Loucy (cell line): ENCODE measurements at regions not wholly inside any gene's neighbourhood (a gene's known extent, or its start where the extent isn't known, plus 50 kb on each side); places are given as distances from the start of the nearest gene placed in this dataset.

ENCODE experiments used
- H2AFZ ChIP-seq: fragments of 200-600 bp; sonication (generic); 2 replicates; pipeline ENCODE4 v1.6.0; 2016; ENCODE audit warnings: antibody characterized with exemption, mild to moderate bottlenecking, low read length, moderate library complexity
- H3F3A ChIP-seq: fragments of 200-600 bp; 2 replicates; pipeline ENCODE4 v1.6.0; 2016; ENCODE audit warnings: antibody characterized with exemption, low read depth, mild to moderate bottlenecking
- H3K27me3 ChIP-seq: fragments of 200-600 bp; sonication (generic); 2 replicates; pipeline ENCODE4 v1.6.1; 2014; ENCODE audit warnings: low read length, mild to moderate bottlenecking; ENCODE audit not compliant: insufficient read depth, poor library complexity, severe bottlenecking
- H3K36me3 ChIP-seq: fragments of 200-600 bp; sonication (generic); 2 replicates; pipeline ENCODE4 v1.6.1; 2016; ENCODE audit warnings: low read length; ENCODE audit not compliant: insufficient read depth
- H3K4me1 ChIP-seq: fragments of 200-600 bp; sonication (generic); 2 replicates; pipeline ENCODE4 v1.5.1; 2014; ENCODE audit warnings: low read length, mild to moderate bottlenecking; ENCODE audit not compliant: insufficient read depth, poor library complexity, severe bottlenecking
- H3K4me2 ChIP-seq: fragments of 200-600 bp; sonication (generic); 2 replicates; pipeline ENCODE4 v1.6.0; 2014; ENCODE audit warnings: antibody characterized with exemption, low read length, low read depth, mild to moderate bottlenecking; ENCODE audit not compliant: poor library complexity, severe bottlenecking
- H3K4me3 ChIP-seq: fragments of 200-600 bp; sonication (generic); 2 replicates; pipeline ENCODE4 v1.5.1; 2014; ENCODE audit warnings: low read length, mild to moderate bottlenecking, mixed read lengths; ENCODE audit not compliant: poor library complexity, severe bottlenecking
- H3K79me2 ChIP-seq: fragments of 200-600 bp; sonication (generic); 2 replicates; pipeline ENCODE4 v1.6.1; 2014; ENCODE audit warnings: low read length; ENCODE audit not compliant: insufficient read depth
- H3K9ac ChIP-seq: fragments of 200-600 bp; sonication (generic); 2 replicates; pipeline ENCODE4 v1.6.0; 2014; ENCODE audit warnings: mild to moderate bottlenecking, low read depth, low read length, moderate library complexity; ENCODE audit not compliant: poor library complexity, severe bottlenecking
- H3K9me2 ChIP-seq: fragments of 200-600 bp; sonication (generic); replicated peaks from 2 replicates; pipeline ENCODE4 v1.6.1; 2016; ENCODE audit warnings: low read depth, low read length, mixed read lengths
- H3K9me3 ChIP-seq: fragments of 200-600 bp; sonication (generic); 2 replicates; pipeline ENCODE4 v1.6.1; 2014; ENCODE audit warnings: mild to moderate bottlenecking, antibody characterized with exemption, low read length, low read depth; ENCODE audit not compliant: insufficient read depth
- H4K20me1 ChIP-seq: fragments of 200-600 bp; sonication (generic); 2 replicates; pipeline ENCODE4 v1.6.0; 2014; ENCODE audit warnings: antibody characterized with exemption, low read length, mild to moderate bottlenecking; ENCODE audit not compliant: insufficient read depth, poor library complexity, severe bottlenecking
- CTCF ChIP-seq: fragments of 200-600 bp; sonication (generic); conservative IDR thresholded peaks from 2 replicates; pipeline ENCODE4 v1.5.1; 2014; ENCODE audit warnings: mild to moderate bottlenecking, antibody characterized with exemption, low read length
- EZH2phosphoT487 ChIP-seq: fragments of 200-600 bp; IDR thresholded peaks from 2 replicates; pipeline ENCODE4 v1.6.1; 2018; ENCODE audit warnings: antibody characterized with exemption, mild to moderate bottlenecking, moderate library complexity, borderline replicate concordance

- no peaks in the 10 kb centered on the region for H3K36me3 ChIP-seq
These were observed 300.1 kb downstream of the MFSD1 start for GRCh38 chr3:159102001-159102400.

GRCh38 chr3:159112724-159113123 lies 310.9 kb downstream of the MFSD1 start:
- Histone ChIP-seq H3K4me2 (no peak overlapping the region), H3K4me3 (no peak overlapping the region), H3F3A (no peaks in the 10 kb centered on the region)

More at GRCh38 chr3:159102001-159102400, 300.1 kb downstream of the MFSD1 start:
- Histone ChIP-seq H3K79me2 (no peaks in the 10 kb centered on the region), H4K20me1 (no peaks in the 10 kb centered on the region), H3K9me2 (no peaks in the 10 kb centered on the region), H3K4me1 (peaks cover 23% of the 10 kb centered on the region), H3K27me3 (no peaks in the 10 kb centered on the region), H3K4me3 (no peak overlapping the region), H3K9me3 (no peaks in the 10 kb centered on the region), H3K4me2 (no peak overlapping the region), H3F3A (no peaks in the 10 kb centered on the region), H2AFZ (no peak overlapping the region), H3K9ac (no peak overlapping the region)
- TF ChIP-seq CTCF (no peak), EZH2phosphoT487 (no peak)

GRCh38 chr3:159113221-159113875 lies 311.5 kb downstream of the MFSD1 start:
- Histone ChIP-seq H3F3A (no peaks in the 10 kb centered on the region), H4K20me1 (no peaks in the 10 kb centered on the region), H3K4me3 (no peak overlapping the region), H3K9me3 (no peaks in the 10 kb centered on the region), H3K79me2 (no peaks in the 10 kb centered on the region), H3K27me3 (no peaks in the 10 kb centered on the region), H2AFZ (no peak overlapping the region), H3K9me2 (no peaks in the 10 kb centered on the region), H3K4me1 (peaks cover 58% of the 10 kb centered on the region), H3K9ac (peak overlapping the region; percentile 48), H3K4me2 (no peak overlapping the region), H3K36me3 (no peaks in the 10 kb centered on the region)
- TF ChIP-seq EZH2phosphoT487 (no peak), CTCF (no peak)

More at GRCh38 chr3:159112724-159113123, 310.9 kb downstream of the MFSD1 start:
- H3K27me3 ChIP-seq: no peaks in the 10 kb centered on the region
- H3K36me3 ChIP-seq: no peaks in the 10 kb centered on the region
- no peaks in the 10 kb centered on the region for H3K9me3 ChIP-seq
- TF ChIP-seq CTCF (no peak), EZH2phosphoT487 (no peak)
- H4K20me1 ChIP-seq: no peaks in the 10 kb centered on the region
- no peak overlapping the region for H3K9ac ChIP-seq
- no peaks in the 10 kb centered on the region for H3K79me2 ChIP-seq
- H3K9me2 ChIP-seq: no peaks in the 10 kb centered on the region
- H3K4me1 ChIP-seq: peaks cover 58% of the 10 kb centered on the region
- peak overlapping the region; percentile 22; the same call in 1 of the 2 replicates for H2AFZ ChIP-seq
